ENCODE measurements at regions not wholly inside any gene's neighbourhood (a gene's known extent, or its start where the extent isn't known, plus 50 kb on each side); places are given as distances from the start of the nearest gene placed in this dataset.

- TF ChIP-seq YY1 (tag by site-specific recombination; IDR thresholded peaks at IDR 0.05) = no peak
- TF ChIP-seq KLF1 (tag by site-specific recombination; IDR thresholded peaks at IDR 0.05) = no peak
- TF ChIP-seq CTCF (tag by site-specific recombination; IDR thresholded peaks at IDR 0.05) = no peak
- TF ChIP-seq ZNF560 (tag by site-specific recombination; IDR thresholded peaks at IDR 0.05; ENCODE audit: borderline replicate concordance) = no peak
- TF ChIP-seq ZNF670 (tag by site-specific recombination; IDR thresholded peaks at IDR 0.05; ENCODE audit: low read depth) = no peak
- TF ChIP-seq FEZF1 (tag by site-specific recombination; IDR thresholded peaks at IDR 0.05) = peak; percentile 78
These were observed 247.1 kb upstream of the NT5C1B start for GRCh38 chr2:18836436-18836835.

All from HEK293 (cell line).